OCI-LY1 (cell line): ENCODE measurements at regions not wholly inside any gene's neighbourhood (a gene's known extent, or its start where the extent isn't known, plus 50 kb on each side); places are given as distances from the start of the nearest gene placed in this dataset.
A peak's percentile ranks its signal among the peaks of the same experiment; 100 is the strongest.

ENCODE experiments used
- H2AFZ ChIP-seq: fragments of 200-600 bp; sonication (generic), shearing (Covaris generic); 2 replicates; pipeline ENCODE4 v1.6.0; 2014; ENCODE audit warnings: antibody characterized with exemption, mild to moderate bottlenecking, low read length
- H3F3A ChIP-seq: fragments of 200-600 bp; sonication (generic), shearing (Covaris generic); 2 replicates; pipeline ENCODE4 v1.6.0; 2014; ENCODE audit warnings: mild to moderate bottlenecking, antibody characterized with exemption, low read length, moderate library complexity; ENCODE audit not compliant: insufficient read depth
- H3K27ac ChIP-seq: fragments of 200-600 bp; sonication (generic); 2 replicates; pipeline ENCODE4 v1.5.1; 2014; ENCODE audit warnings: low read length, mixed run types, mild to moderate bottlenecking, low read depth; ENCODE audit not compliant: poor library complexity, severe bottlenecking
- H3K27me3 ChIP-seq: fragments of 200-600 bp; sonication (generic); 2 replicates; pipeline ENCODE4 v1.6.0; 2014; ENCODE audit warnings: antibody characterized with exemption, mild to moderate bottlenecking, low read length, moderate library complexity; ENCODE audit not compliant: insufficient read depth
- H3K36me3 ChIP-seq: fragments of 200-600 bp; sonication (generic); 2 replicates; pipeline ENCODE4 v1.6.1; 2014; ENCODE audit warnings: mild to moderate bottlenecking, antibody characterized with exemption, low read length, moderate library complexity, mixed read lengths; ENCODE audit not compliant: insufficient read depth
- H3K4me1 ChIP-seq: fragments of 200-600 bp; sonication (generic); 2 replicates; pipeline ENCODE4 v1.5.1; 2014; ENCODE audit warnings: mild to moderate bottlenecking, low read length, moderate library complexity; ENCODE audit not compliant: insufficient read depth, severe bottlenecking
- H3K4me2 ChIP-seq: fragments of 200-600 bp; sonication (generic), shearing (Covaris generic); 2 replicates; pipeline ENCODE4 v1.6.1; 2014; ENCODE audit warnings: low read length
- H3K4me3 ChIP-seq: fragments of 200-600 bp; sonication (generic); 2 replicates; pipeline ENCODE4 v1.5.1; 2014; ENCODE audit warnings: low read length, low read depth, mild to moderate bottlenecking, mixed read lengths; ENCODE audit not compliant: poor library complexity, severe bottlenecking
- H3K79me2 ChIP-seq: fragments of 200-600 bp; shearing (Covaris generic); 2 replicates; pipeline ENCODE4 v1.6.1; 2016; ENCODE audit warnings: mixed run types, low read length, mixed read lengths; ENCODE audit not compliant: insufficient read depth
- H3K9ac ChIP-seq: fragments of 200-600 bp; sonication (generic), shearing (Covaris generic); 2 replicates; pipeline ENCODE4 v1.6.1; 2014; ENCODE audit warnings: mild to moderate bottlenecking, low read length, mixed read lengths
- H3K9me2 ChIP-seq: fragments of 200-600 bp; sonication (generic), shearing (Covaris generic); 2 replicates; pipeline ENCODE4 v1.6.1; 2014; ENCODE audit warnings: low read depth, mild to moderate bottlenecking, low read length, mixed read lengths
- H3K9me3 ChIP-seq: fragments of 200-600 bp; shearing (Covaris generic); 2 replicates; pipeline ENCODE4 v1.6.1; 2014; ENCODE audit warnings: low read length, mixed read lengths
- H4K20me1 ChIP-seq: fragments of 200-600 bp; sonication (generic), shearing (Covaris generic); 2 replicates; pipeline ENCODE4 v1.6.0; 2016; ENCODE audit warnings: mild to moderate bottlenecking, low read length; ENCODE audit not compliant: insufficient read depth
- EZH2 ChIP-seq: fragments of 200-600 bp; sonication (generic), shearing (Covaris generic); IDR thresholded peaks from 2 replicates; pipeline ENCODE4 v1.8.0; 2017; ENCODE audit warnings: borderline replicate concordance, mixed run types, mild to moderate bottlenecking, antibody characterized with exemption, low read length, moderate library complexity, mixed read lengths
- TF ChIP-seq, protein P1 (sequence below): fragments of 200-600 bp; sonication (generic), shearing (Covaris generic); IDR thresholded peaks from 2 replicates; pipeline ENCODE4 v1.5.1; 2017; ENCODE audit warnings: mild to moderate bottlenecking, antibody characterized with exemption, low read length, moderate library complexity, mixed read lengths

DNA sequence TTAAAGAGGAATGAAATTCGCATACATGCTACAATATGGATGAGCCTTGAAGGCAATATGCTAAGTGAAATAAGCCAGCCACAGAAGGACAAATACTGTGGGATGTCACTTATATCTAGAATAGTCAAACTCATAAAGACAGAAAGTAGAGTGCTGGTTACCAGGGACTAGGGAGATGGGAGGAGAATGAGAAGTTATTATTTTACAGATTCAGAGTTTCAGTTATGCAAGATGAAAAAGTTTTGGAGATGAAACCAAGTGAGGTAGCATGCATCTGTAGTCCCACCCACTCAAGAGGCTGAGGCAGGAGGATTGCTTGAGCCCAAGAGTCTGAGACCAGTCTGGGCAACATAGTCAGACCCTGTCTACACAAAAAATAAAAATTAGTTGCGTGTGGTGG lies 82.5 kb upstream of the ARID1B start:
- H3K4me3 ChIP-seq, result no peak overlapping the region
- H3K36me3 ChIP-seq, result no peaks in the 10 kb centered on the region
- H3K4me1 ChIP-seq, result peaks cover 57% of the 10 kb centered on the region
- no peak overlapping the region for H3K9ac ChIP-seq
- H3K27me3 ChIP-seq, result no peaks in the 10 kb centered on the region
- H3K27ac ChIP-seq, result no peak overlapping the region
- no peaks in the 10 kb centered on the region for H4K20me1 ChIP-seq
- no peaks in the 10 kb centered on the region for H3K79me2 ChIP-seq
- no peak overlapping the region for H3K4me2 ChIP-seq
- no peaks in the 10 kb centered on the region for H3F3A ChIP-seq
- no peaks in the 10 kb centered on the region for H3K9me2 ChIP-seq
- TF ChIP-seq, protein P1, sequence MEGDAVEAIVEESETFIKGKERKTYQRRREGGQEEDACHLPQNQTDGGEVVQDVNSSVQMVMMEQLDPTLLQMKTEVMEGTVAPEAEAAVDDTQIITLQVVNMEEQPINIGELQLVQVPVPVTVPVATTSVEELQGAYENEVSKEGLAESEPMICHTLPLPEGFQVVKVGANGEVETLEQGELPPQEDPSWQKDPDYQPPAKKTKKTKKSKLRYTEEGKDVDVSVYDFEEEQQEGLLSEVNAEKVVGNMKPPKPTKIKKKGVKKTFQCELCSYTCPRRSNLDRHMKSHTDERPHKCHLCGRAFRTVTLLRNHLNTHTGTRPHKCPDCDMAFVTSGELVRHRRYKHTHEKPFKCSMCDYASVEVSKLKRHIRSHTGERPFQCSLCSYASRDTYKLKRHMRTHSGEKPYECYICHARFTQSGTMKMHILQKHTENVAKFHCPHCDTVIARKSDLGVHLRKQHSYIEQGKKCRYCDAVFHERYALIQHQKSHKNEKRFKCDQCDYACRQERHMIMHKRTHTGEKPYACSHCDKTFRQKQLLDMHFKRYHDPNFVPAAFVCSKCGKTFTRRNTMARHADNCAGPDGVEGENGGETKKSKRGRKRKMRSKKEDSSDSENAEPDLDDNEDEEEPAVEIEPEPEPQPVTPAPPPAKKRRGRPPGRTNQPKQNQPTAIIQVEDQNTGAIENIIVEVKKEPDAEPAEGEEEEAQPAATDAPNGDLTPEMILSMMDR, result no peak
- no peak for TF ChIP-seq EZH2
- no peaks in the 10 kb centered on the region for H3K9me3 ChIP-seq
- no peak overlapping the region for H2AFZ ChIP-seq

DNA sequence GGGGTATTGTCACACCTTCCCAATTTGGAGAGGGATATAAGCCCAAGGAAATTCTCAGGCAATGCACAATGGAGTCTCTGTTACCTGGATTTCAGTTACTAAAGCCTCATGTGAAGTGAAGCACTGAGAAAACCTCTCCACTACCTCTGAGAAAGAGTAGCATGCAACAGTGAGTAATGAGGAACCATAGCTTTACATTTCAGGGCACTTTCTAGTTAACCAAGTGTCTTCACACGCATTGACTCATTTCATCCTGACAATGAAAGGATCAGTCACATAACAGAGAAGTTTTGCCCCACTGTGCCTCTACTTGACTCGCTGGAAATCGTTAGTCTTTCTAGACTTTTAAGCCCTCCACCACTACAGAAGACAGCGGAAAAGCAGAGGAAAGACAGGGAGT lies 86.2 kb upstream of the ARID1B start:
- H3K4me3 ChIP-seq, result no peak overlapping the region
- H3K4me1 ChIP-seq, result peaks cover 53% of the 10 kb centered on the region
- H3K9ac ChIP-seq, result peak overlapping the region; percentile 8; the same call in 1 of the 2 replicates
- H3K9me3 ChIP-seq, result no peaks in the 10 kb centered on the region
- H3K9me2 ChIP-seq, result no peaks in the 10 kb centered on the region
- H3K27ac ChIP-seq, result peak overlapping the region; percentile 33
- H3K36me3 ChIP-seq, result no peaks in the 10 kb centered on the region
- no peak overlapping the region for H3K4me2 ChIP-seq
- H3K79me2 ChIP-seq, result no peaks in the 10 kb centered on the region
- TF ChIP-seq, protein P1, result no peak
- no peak for TF ChIP-seq EZH2
- no peak overlapping the region for H2AFZ ChIP-seq
- no peaks in the 10 kb centered on the region for H4K20me1 ChIP-seq
- H3F3A ChIP-seq, result no peaks in the 10 kb centered on the region
- H3K27me3 ChIP-seq, result no peaks in the 10 kb centered on the region

DNA sequence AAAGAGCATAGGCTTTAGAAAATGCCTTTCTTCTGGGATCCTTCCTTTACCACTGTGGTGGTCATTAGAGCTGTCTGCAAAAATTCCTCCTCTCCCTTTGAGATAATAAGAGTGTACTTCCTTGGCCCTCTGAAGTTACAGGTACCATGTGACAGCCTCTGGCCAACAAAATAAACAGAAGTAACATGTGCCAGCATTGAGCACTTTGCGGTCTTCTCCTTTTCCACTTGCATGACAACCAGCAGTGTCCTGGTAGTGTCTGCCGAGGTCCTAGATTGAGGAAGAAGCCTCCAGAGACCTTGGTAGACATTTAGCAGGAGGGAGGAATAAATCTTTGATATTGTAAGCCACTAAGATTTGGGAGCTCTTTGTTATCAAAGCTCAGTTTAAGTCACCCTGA lies 87.5 kb upstream of the ARID1B start:
- Histone ChIP-seq H3K27ac (peak overlapping the region; percentile 58), H3K4me2 (no peak overlapping the region), H4K20me1 (no peaks in the 10 kb centered on the region), H3K9me3 (no peaks in the 10 kb centered on the region), H3K27me3 (no peaks in the 10 kb centered on the region), H3K9me2 (no peaks in the 10 kb centered on the region), H3K4me1 (peaks cover 51% of the 10 kb centered on the region), H3F3A (no peaks in the 10 kb centered on the region), H3K4me3 (no peak overlapping the region), H2AFZ (no peak overlapping the region), H3K36me3 (no peaks in the 10 kb centered on the region), H3K9ac (no peak overlapping the region), H3K79me2 (no peaks in the 10 kb centered on the region)
- TF ChIP-seq, protein P1, result no peak
- TF ChIP-seq EZH2, result no peak
